ENCODE measurements at regions not wholly inside any gene's neighbourhood (a gene's known extent, or its start where the extent isn't known, plus 50 kb on each side); places are given as distances from the start of the nearest gene placed in this dataset.

GRCh38 chr4:123182289-123182688, 214.3 kb upstream of the SPRY1 start:
- TF ChIP-seq POLR2A (IDR thresholded peaks at IDR 0.05; ENCODE audit: low read depth, low read length), result no peak
- no peak for TF ChIP-seq CTCF (conservative IDR thresholded peaks at IDR 0.05; ENCODE audit: low read depth, low read length)
- no peak for TF ChIP-seq RFX5 (IDR thresholded peaks at IDR 0.05; ENCODE audit: low read depth, low read length)
- TF ChIP-seq RAD21 (IDR thresholded peaks at IDR 0.05; ENCODE audit: low read length), result no peak
- no peak for TF ChIP-seq BHLHE40 (IDR thresholded peaks at IDR 0.05; ENCODE audit: low read depth, low read length)
- TF ChIP-seq NFE2L2 (IDR thresholded peaks at IDR 0.05; ENCODE audit: low read depth, low read length), result no peak
- TF ChIP-seq MAZ (IDR thresholded peaks at IDR 0.05; ENCODE audit: borderline replicate concordance, low read depth, low read length), result no peak
